Stimulated activated CD8-positive, alpha-beta memory T cell treated with anti-CD3 and anti-CD28 coated beads, Interleukin-12 subunit alpha, Interleukin-12 subunit beta, amount 100 ng/mL, for 24 hours (primary cell): ENCODE measurements at regions not wholly inside any gene's neighbourhood (a gene's known extent, or its start where the extent isn't known, plus 50 kb on each side); places are given as distances from the start of the nearest gene placed in this dataset.

ENCODE experiments used
- DNase-seq: peaks from one replicate; pipeline ENCODE4 v3.0.0-alpha.2; 2020; ENCODE audit errors: extremely low read depth

DNA sequence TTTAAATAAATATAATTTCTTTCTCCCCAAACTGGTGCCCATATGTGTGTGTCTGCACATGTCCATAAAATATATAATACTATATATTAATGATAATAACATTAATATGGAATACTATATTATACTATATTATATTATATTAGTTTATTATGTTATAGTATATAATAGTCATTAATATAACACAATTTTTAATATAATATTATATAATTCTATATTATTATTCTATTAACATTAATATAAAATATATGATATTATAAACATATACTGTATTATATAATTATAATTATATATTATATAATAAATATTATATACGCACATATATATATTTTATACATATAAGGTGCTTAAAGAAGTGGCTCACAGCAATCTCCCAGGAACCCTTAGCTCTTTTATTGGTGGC lies 513.0 kb upstream of the CDH11 start:
- no peak for DNase-seq

DNA sequence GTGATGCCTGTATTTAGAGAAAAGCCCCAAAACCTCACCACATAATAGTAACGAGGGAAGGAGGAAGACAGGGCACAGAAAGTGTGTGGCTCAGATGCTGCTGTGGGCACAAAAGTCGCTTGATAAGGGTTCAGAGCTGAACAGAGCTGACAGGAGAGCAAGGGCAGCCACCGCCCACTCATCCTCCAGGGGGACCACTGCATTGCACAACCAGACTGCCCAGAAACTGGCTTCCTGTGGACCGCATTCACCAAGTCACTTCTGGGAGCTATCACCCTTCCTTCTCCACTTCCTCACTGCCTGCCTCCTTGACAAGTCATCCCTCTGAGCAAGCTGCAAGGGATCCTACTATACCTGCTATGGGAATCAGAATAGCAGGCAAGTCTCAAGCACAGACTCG lies 512.4 kb upstream of the CDH11 start:
- no peak for DNase-seq

- no peak for DNase-seq
Measured at GRCh38 chr16:65624666-65625065, 502.8 kb upstream of the CDH11 start.

- DNase-seq: no peak
Measured at GRCh38 chr16:65624229-65624628, 502.4 kb upstream of the CDH11 start.

DNA sequence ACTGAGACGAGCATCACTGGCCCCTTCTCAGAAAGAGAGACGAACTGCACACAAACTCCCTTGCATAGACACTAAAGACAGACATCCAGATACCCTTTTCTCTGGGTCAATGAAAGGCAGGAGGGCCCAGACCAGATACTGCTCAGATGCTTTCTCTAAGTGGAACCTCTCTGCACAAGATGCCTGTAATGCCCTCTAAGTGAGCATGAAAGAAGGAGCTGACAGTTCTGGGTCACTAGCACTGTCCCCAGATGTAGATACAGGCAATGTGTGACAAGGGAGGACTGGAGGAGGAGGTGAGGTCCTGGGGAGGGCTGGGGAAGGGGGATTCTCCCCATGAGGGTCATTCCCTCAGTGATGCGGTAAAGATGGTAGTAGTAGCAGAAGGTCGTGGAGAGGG lies 501.0 kb upstream of the CDH11 start:
- DNase-seq: no peak

- no peak for DNase-seq
Measured at GRCh38 chr16:65622151-65622550, 500.3 kb upstream of the CDH11 start.

DNA sequence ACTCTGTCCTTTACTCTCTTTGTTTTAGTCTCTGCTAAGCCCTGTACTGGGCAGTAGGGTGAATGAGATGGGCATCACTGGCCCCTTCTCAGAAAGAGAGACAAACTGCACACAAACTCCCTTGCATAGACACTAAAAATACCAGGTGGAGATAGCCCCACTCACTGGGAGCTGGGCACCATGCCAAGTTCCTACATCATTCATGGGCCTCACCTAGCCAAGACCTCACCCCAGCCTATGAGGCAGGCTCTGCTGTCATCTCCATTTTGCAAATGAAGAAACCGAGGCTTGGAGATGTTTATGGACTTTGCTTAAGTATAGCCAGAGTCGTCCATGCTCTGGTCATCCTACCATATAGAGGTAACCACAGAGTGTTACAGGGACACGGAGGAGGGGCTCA lies 499.8 kb upstream of the CDH11 start:
- DNase-seq: no peak

GRCh38 chr16:65619606-65620005 lies 497.7 kb upstream of the CDH11 start:
- DNase-seq: no peak

- DNase-seq: no peak
Measured at GRCh38 chr16:65618931-65619330, 497.1 kb upstream of the CDH11 start.

GRCh38 chr16:65618333-65618732 lies 496.5 kb upstream of the CDH11 start:
- no peak for DNase-seq

GRCh38 chr16:65617421-65617820 lies 495.6 kb upstream of the CDH11 start:
- no peak for DNase-seq

- DNase-seq: no peak
Measured at GRCh38 chr16:65608455-65608854, 486.6 kb upstream of the CDH11 start.

- no peak for DNase-seq
Measured at GRCh38 chr16:65604771-65605170, 482.9 kb upstream of the CDH11 start.

DNA sequence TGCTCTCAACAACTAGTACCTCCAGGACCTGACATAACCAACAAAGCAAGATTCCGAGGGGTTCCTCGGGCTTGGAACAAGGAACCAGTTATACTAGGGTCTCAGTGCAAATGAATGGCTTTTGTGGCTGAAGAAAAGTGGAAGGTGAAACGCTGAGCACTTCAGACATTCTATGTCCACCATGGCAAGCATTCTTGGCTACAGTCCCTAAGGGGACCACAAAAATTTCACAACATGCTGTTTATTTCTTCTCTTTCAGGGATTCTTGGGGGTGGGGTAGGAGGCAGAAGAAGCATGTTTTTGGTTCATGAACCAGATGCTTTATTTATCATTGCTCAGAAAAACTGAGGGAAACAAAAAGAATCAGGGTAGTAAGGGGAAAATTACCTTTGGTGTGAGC lies 479.9 kb upstream of the CDH11 start:
- no peak for DNase-seq

GRCh38 chr16:65600629-65601028 lies 478.8 kb upstream of the CDH11 start:
- DNase-seq: no peak

DNA sequence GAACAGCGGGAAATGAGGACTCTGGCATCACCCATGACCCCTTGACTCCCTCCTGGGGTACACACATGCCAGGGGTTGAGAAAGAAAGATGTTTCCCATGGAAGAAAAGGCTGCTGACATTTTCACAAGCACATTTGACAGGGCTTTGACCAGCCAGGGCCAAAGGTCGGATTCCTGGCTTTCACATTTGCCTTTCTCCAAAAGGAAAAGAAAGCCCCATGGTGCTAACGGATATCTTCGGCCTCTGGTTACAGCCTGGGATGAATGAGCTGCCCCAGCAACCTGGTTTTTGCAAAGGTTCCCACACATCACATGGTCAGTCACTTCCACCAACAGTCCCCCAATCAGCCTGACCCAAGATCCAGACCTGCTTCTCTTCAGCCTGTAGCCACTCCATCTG lies 478.2 kb upstream of the CDH11 start:
- no peak for DNase-seq

- DNase-seq: no peak
Measured at GRCh38 chr16:65598621-65599020, 476.8 kb upstream of the CDH11 start.

- DNase-seq: no peak
Measured at GRCh38 chr16:65583498-65583897, 461.6 kb upstream of the CDH11 start.

DNA sequence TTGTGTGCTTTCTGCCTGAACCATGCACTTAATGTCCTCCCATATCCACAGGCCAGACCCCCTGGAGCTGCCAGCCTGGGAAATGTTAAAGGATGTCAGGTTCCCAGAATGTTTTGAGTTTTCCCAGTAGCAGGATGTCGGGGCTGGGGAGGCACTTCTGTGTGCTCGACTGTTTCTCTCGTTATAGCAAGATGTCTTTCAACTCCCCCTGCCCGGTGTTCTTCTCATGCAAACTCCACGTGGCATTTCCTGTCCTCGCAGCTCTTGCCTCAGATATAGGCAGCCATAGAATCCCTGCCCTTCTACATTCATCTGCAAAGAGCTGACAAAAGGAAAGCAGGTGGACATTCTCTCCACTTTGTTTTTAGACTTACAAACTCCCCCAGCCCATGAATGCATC lies 457.2 kb upstream of the CDH11 start:
- no peak for DNase-seq

DNA sequence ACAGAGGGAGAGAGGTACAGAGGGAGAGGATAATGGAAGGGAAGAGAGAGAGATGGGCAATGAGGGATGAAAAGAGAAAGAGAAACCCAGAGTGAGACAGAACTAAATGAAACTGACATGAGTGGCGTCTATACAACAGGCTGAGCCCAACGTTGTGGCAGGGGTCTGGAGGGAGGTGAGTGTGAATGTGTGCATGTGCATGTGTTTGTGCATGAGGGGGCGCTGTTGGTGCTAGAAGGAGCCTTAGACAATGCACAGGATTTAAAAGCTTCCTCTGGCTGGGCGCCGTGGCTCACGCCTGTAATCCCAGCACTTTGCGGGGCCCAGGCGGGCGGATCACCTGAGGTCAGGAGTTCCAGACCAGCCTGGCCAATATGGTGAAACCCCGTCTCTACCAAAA lies 454.8 kb upstream of the CDH11 start:
- no peak for DNase-seq

DNA sequence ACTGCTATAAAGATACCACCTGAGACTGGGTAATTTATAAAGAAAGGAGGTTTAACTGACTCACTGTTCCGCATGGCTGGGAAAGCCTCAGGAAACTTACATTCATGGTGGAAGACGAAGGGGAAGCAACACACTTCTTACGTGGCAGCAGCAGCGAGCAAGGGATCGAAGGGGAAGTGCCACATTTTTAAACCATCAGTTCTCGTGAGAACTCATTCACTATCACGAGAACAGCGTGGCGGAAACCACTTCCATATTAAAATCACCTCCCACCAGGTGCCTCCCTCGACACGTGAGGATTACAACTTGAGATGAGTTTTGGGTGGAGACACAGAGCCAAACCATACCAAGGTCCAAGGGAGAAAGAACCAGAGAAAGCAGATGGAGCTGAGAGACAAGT lies 454.3 kb upstream of the CDH11 start:
- no peak for DNase-seq

GRCh38 chr16:65574326-65574966 lies 452.6 kb upstream of the CDH11 start:
- DNase-seq: no peak

DNA sequence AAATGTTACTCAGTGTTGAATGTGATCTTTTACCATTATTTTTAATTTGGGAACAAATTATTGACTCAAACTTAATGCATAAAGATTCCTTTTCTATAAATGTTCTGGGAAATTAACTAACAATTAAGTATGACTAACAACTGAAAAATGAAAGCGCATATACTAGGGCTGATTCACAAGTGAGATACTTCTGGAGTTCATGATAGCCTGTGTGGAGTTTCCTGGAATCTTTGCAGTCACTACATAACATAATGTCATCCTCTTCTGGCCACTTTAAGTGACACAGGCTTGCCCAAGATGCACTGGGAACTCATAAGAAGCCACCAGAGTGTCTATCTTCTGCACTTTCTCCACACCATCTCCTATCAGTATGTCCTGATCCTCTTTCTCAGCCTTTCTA lies 450.3 kb upstream of the CDH11 start:
- no peak for DNase-seq

DNA sequence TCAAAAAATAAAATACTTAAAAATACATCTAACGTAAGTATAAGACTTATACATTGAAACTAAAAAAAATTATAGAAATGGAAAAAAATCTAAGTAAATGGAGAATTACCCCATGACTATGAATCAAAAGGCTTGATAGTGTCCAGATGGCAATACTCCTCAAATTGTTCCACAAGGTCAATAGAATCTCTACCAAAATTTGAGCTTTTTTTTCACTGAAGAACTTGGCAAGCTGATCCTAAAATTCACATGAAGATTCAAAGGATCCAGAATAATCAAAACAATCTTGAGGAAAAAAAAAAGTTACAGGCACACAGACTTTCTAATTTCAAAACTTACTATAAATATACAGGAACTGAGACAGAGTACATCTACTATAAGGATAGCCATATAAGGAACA lies 448.4 kb upstream of the CDH11 start:
- DNase-seq: no peak

DNA sequence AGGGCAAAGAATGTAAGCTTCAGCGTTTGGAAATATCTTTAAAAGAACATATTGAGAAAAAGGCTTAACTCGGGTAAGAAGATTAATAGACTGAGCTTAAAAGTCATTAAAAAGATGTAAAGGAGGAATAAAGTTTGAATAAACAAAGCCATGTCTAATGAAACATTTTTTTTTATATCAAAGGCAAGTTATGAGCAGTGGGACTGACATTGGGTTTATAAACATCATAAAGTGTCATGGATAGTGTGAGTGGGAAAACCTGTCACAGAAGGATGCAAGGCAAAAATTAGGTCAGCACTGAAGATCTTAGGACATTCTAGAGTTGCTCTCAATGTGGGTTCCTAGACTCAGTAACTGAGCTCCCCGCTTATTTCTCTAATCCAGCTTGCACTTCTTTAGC lies 438.0 kb upstream of the CDH11 start:
- no peak for DNase-seq
